Endodermal cell (in vitro differentiated cells): ENCODE measurements at regions not wholly inside any gene's neighbourhood (a gene's known extent, or its start where the extent isn't known, plus 50 kb on each side); places are given as distances from the start of the nearest gene placed in this dataset.
A peak's percentile ranks its signal among the peaks of the same experiment; 100 is the strongest.

ENCODE experiments used
- DNase-seq: peaks from one replicate; pipeline ENCODE4 v3.0.0-alpha.2; 2017
- H3K27ac ChIP-seq: 2 replicates; pipeline ENCODE4 v1.5.1; 2013; ENCODE audit warnings: mild to moderate bottlenecking, low read depth, low read length, moderate library complexity
- H3K27me3 ChIP-seq: 2 replicates; pipeline ENCODE4 v1.6.1; 2013; ENCODE audit warnings: mild to moderate bottlenecking, low read length, moderate library complexity; ENCODE audit not compliant: insufficient read depth, control insufficient read depth, poor library complexity, severe bottlenecking
- H3K36me3 ChIP-seq: 2 replicates; pipeline ENCODE4 v1.7.0; 2013; ENCODE audit warnings: mild to moderate bottlenecking, low read length, moderate library complexity; ENCODE audit not compliant: control insufficient read depth, insufficient read depth
- H3K4me1 ChIP-seq: one replicate; pipeline ENCODE4 v1.7.0; 2013; ENCODE audit warnings: low read length; ENCODE audit not compliant: control insufficient read depth, insufficient read depth
- H3K4me3 ChIP-seq: 2 replicates; pipeline ENCODE4 v1.5.1; 2013; ENCODE audit warnings: mild to moderate bottlenecking, low read length, moderate library complexity
- H3K9ac ChIP-seq: 2 replicates; pipeline ENCODE4 v1.6.1; 2013; ENCODE audit warnings: mild to moderate bottlenecking, low read length, moderate library complexity; ENCODE audit not compliant: poor library complexity, severe bottlenecking; ENCODE audit errors: extremely low read depth
- H3K9me3 ChIP-seq: 2 replicates; pipeline ENCODE4 v1.6.1; 2013; ENCODE audit warnings: mild to moderate bottlenecking, low read length, moderate library complexity; ENCODE audit not compliant: control insufficient read depth
- H3K27ac Mint-ChIP-seq: 2 replicates; pipeline ENCODE4 v1.8.0; 2020; ENCODE audit warnings: mixed read lengths
- H3K27me3 Mint-ChIP-seq: 2 replicates; pipeline ENCODE4 v1.8.0; 2021; ENCODE audit warnings: mild to moderate bottlenecking, mixed read lengths; ENCODE audit not compliant: insufficient read depth
- H3K36me3 Mint-ChIP-seq: 2 replicates; pipeline ENCODE4 v1.8.0; 2020; ENCODE audit warnings: low read depth, mixed read lengths
- H3K4me1 Mint-ChIP-seq: 2 replicates; pipeline ENCODE4 v1.8.0; 2020; ENCODE audit warnings: mixed read lengths
- H3K4me3 Mint-ChIP-seq: 2 replicates; pipeline ENCODE4 v1.8.0; 2020; ENCODE audit warnings: mild to moderate bottlenecking, moderate library complexity, mixed read lengths
- H3K9me3 Mint-ChIP-seq: 2 replicates; pipeline ENCODE4 v1.8.0; 2020; ENCODE audit warnings: mild to moderate bottlenecking, mixed read lengths
- CTCF ChIP-seq: fragments of 200-600 bp; sonication (generic); conservative IDR thresholded peaks from 2 replicates; pipeline ENCODE4 v1.5.0; 2021; ENCODE audit warnings: antibody characterized with exemption, mild to moderate bottlenecking
- WGBS, 2 experiments: methylation state at CpG; one replicate each; pipeline versions ENCODE4 v1.1.5 to v1.1.7; 2013; ENCODE audit warnings: missing lambda C conversion rate in 2 of 2, mixed read lengths in 1 of 2; ENCODE audit not compliant: insufficient coverage in 1 of 2, insufficient read length in 1 of 2; 5-methylcytosine and 5-hydroxymethylcytosine counted together

GRCh38 chr17:71398800-71399219, 722.0 kb upstream of the SOX9 start:
- TF ChIP-seq CTCF = peak; percentile 43
- Mint-ChIP-seq H3K9me3 (no peaks in the 10 kb centered on the region), H3K4me1 (peaks cover 38% of the 10 kb centered on the region), H3K4me3 (no peak overlapping the region), H3K36me3 (no peaks in the 10 kb centered on the region), H3K27me3 (peaks cover 2% of the 10 kb centered on the region), H3K27ac (peak overlapping the region; percentile 19)
- WGBS, 2 experiments = 45 to 57% methylated on average over 3 to 4 of the region's 4 CpGs
- DNase-seq = peak; percentile 70
- Histone ChIP-seq H3K9me3 (no peaks in the 10 kb centered on the region), H3K4me3 (peak overlapping the region; percentile 23), H3K27me3 (no peaks in the 10 kb centered on the region), H3K9ac (no peak overlapping the region), H3K4me1 (peaks cover 12% of the 10 kb centered on the region), H3K36me3 (no peaks in the 10 kb centered on the region), H3K27ac (peak overlapping the region; percentile 76)

GRCh38 chr17:71399221-71399620, 721.6 kb upstream of the SOX9 start:
- DNase-seq = no peak
- Histone ChIP-seq H3K9me3 (no peaks in the 10 kb centered on the region), H3K4me3 (peak overlapping the region; percentile 23), H3K9ac (no peak overlapping the region), H3K36me3 (no peaks in the 10 kb centered on the region), H3K4me1 (peaks cover 12% of the 10 kb centered on the region), H3K27me3 (no peaks in the 10 kb centered on the region), H3K27ac (peak overlapping the region; percentile 76)
- Mint-ChIP-seq H3K27ac (peak overlapping the region; percentile 19), H3K27me3 (peaks cover 2% of the 10 kb centered on the region), H3K4me3 (no peak overlapping the region), H3K9me3 (no peaks in the 10 kb centered on the region), H3K4me1 (peaks cover 41% of the 10 kb centered on the region), H3K36me3 (no peaks in the 10 kb centered on the region)
- WGBS, 2 experiments = 61% methylated on average over 2 of the region's 3 CpGs; no CpG with 5 or more reads in 1 of the 2 experiments
- TF ChIP-seq CTCF = no peak

GRCh38 chr17:71399649-71400048, 721.2 kb upstream of the SOX9 start:
- H3K4me3 Mint-ChIP-seq = no peak overlapping the region
- no peak overlapping the region for H3K27ac ChIP-seq
- H3K9me3 ChIP-seq = no peaks in the 10 kb centered on the region
- no peak for DNase-seq
- no peaks in the 10 kb centered on the region for H3K36me3 ChIP-seq
- H3K27ac Mint-ChIP-seq = no peak overlapping the region
- no peak overlapping the region for H3K4me3 ChIP-seq
- no peaks in the 10 kb centered on the region for H3K9me3 Mint-ChIP-seq
- H3K4me1 Mint-ChIP-seq = peaks cover 41% of the 10 kb centered on the region
- WGBS, 2 experiments = 0% methylated on average over 1 of the region's 1 CpG; no CpG with 5 or more reads in 1 of the 2 experiments
- H3K4me1 ChIP-seq = peaks cover 12% of the 10 kb centered on the region
- H3K27me3 ChIP-seq = no peaks in the 10 kb centered on the region
- no peak for TF ChIP-seq CTCF
- H3K36me3 Mint-ChIP-seq = no peaks in the 10 kb centered on the region
- H3K9ac ChIP-seq = no peak overlapping the region
- H3K27me3 Mint-ChIP-seq = peaks cover 2% of the 10 kb centered on the region
